Ovary (tissue), 7 donors: ENCODE measurements at regions not wholly inside any gene's neighbourhood (a gene's known extent, or its start where the extent isn't known, plus 50 kb on each side); places are given as distances from the start of the nearest gene placed in this dataset.

Source experiments
- DNase-seq, 5 donors: peaks; one replicate each; pipeline ENCODE4 v3.0.0-alpha.2; 2019 to 2020
- H3K27ac ChIP-seq, 2 donors: fragments of 200-600 bp; one replicate each; pipeline versions ENCODE4 v1.5.1 to v1.8.0; 2019 to 2022
- H3K27me3 ChIP-seq: fragments of 200-600 bp; one replicate; pipeline ENCODE4 v1.8.0; 2022
- H3K36me3 ChIP-seq: fragments of 200-600 bp; sonication (generic); one replicate; pipeline ENCODE4 v1.5.1; 2019
- H3K4me1 ChIP-seq: one replicate; pipeline ENCODE4 v1.8.1; 2013; ENCODE audit warnings: mild to moderate bottlenecking, moderate library complexity; ENCODE audit not compliant: insufficient read depth
- H3K4me3 ChIP-seq: fragments of 200-600 bp; sonication (generic); one replicate; pipeline ENCODE4 v1.5.1; 2017
- H3K9me3 ChIP-seq, 2 donors: fragments of 200-600 bp in 1 of 2; sonication (generic) in 1 of 2; one replicate each; pipeline versions ENCODE4 v1.5.1 to v1.8.1; 2013 to 2019; ENCODE audit warnings: mild to moderate bottlenecking in 1 of 2, moderate library complexity in 1 of 2
- CTCF ChIP-seq, 3 donors: fragments of 450-650 bp in 2 of 3; fragments of 200-600 bp in 1 of 3; IDR thresholded peaks; one replicate each; pipeline versions ENCODE4 v1.5.1 to v1.8.0; 2016 to 2022; ENCODE audit warnings: antibody characterized with exemption in 3 of 3, mild to moderate bottlenecking in 1 of 3
- EP300 ChIP-seq: sonication (generic); formaldehyde crosslinking; IDR thresholded peaks from one replicate; pipeline ENCODE4 v1.6.1; 2017; ENCODE audit warnings: antibody characterized with exemption
- POLR2A ChIP-seq: fragments of 450-650 bp; IDR thresholded peaks from one replicate; pipeline ENCODE4 v1.6.1; 2017; ENCODE audit warnings: antibody characterized with exemption, mild to moderate bottlenecking, moderate library complexity
- WGBS, 3 donors: extraction: QIAGEN DNeasy Blood & Tissue Kit in 1 of 3; methylation state at CpG; one replicate each; pipeline versions ENCODE4 v1.1.5 to v1.1.7; 2013 to 2017; 5-methylcytosine and 5-hydroxymethylcytosine counted together
- intact Hi-C, 4 donors: fragments of 100-400 bp; cut with DNase I; formaldehyde crosslinking; loops; one replicate each; pipeline versions ENCODE4 v1.11.0 to v1.15.1; 2022 to 2023
- donor health status: DM: no; HTN: no; CAD: no; lungs with moderate emphysema.
- donor health status: DM: no; HTN: no; CAD: no.
- donor health status: Bipolar disorder and iron deficiency.
- donor health status: DM: no; HTN: no; CAD: no.
- donor health status: DM: yes; HTN: yes; CAD: no.

GRCh38 chr15:62888623-62889022, 153.9 kb upstream of the TPM1 start:
- no peak for DNase-seq
- H3K27me3 ChIP-seq = no peaks in the 10 kb centered on the region
- peaks cover 4% of the 10 kb centered on the region for H3K4me1 ChIP-seq
- H3K36me3 ChIP-seq = no peaks in the 10 kb centered on the region
- TF ChIP-seq EP300 (no peak), POLR2A (no peak), CTCF (IDR thresholded peaks at IDR 0.05) (no peak)
- no peak overlapping the region for H3K27ac ChIP-seq
- WGBS, 3 donors = 94 to 97% (median 95%) methylated on average over 3 of the region's 3 CpGs
- intact Hi-C loops = no loop called here
- no peaks in the 10 kb centered on the region for H3K9me3 ChIP-seq
- H3K4me3 ChIP-seq = no peak overlapping the region

- H3K36me3 ChIP-seq = no peaks in the 10 kb centered on the region
- intact Hi-C loops = no loop called here
- H3K4me1 ChIP-seq = peaks cover 3% of the 10 kb centered on the region
- no peaks in the 10 kb centered on the region for H3K9me3 ChIP-seq
- H3K27me3 ChIP-seq = no peaks in the 10 kb centered on the region
- TF ChIP-seq EP300 (no peak), POLR2A (no peak), CTCF (IDR thresholded peaks at IDR 0.05) (no peak)
- H3K27ac ChIP-seq = no peak overlapping the region
- H3K4me3 ChIP-seq = no peak overlapping the region
- WGBS, 3 donors = 92 to 98% (median 96%) methylated on average over 7 of the region's 7 CpGs
- no peak for DNase-seq
Measured at GRCh38 chr15:62889141-62889661, 153.3 kb upstream of the TPM1 start.

- no peak overlapping the region for H3K4me3 ChIP-seq
- peaks cover 3% of the 10 kb centered on the region for H3K4me1 ChIP-seq
- no peak overlapping the region for H3K27ac ChIP-seq
- no peak for TF ChIP-seq POLR2A
- TF ChIP-seq EP300 = no peak
- TF ChIP-seq CTCF (IDR thresholded peaks at IDR 0.05) = no peak
- no peak for DNase-seq
- 57 to 69% (median 63%) methylated on average over 5 of the region's 5 CpGs for WGBS, 3 donors
- intact Hi-C loops = loop anchor here in 1 of 4 donors (10.0 kb wide), 1 partner anchor 1345 kb away; no protein-coding TSS in a partner anchor
- no peaks in the 10 kb centered on the region for H3K27me3 ChIP-seq
- H3K9me3 ChIP-seq = no peaks in the 10 kb centered on the region
- no peaks in the 10 kb centered on the region for H3K36me3 ChIP-seq
Measured at GRCh38 chr15:62889734-62890505, 152.6 kb upstream of the TPM1 start.

GRCh38 chr15:62894322-62895085, 148.0 kb upstream of the TPM1 start:
- intact Hi-C loops = loop anchor here in 1 of 4 donors (10.0 kb wide), 1 partner anchor 1340 kb away; no protein-coding TSS in a partner anchor
- H3K4me3 ChIP-seq = no peak overlapping the region
- 91 to 95% (median 93%) methylated on average over 10 of the region's 10 CpGs for WGBS, 3 donors
- TF ChIP-seq EP300 (no peak), CTCF (IDR thresholded peaks at IDR 0.05) (no peak), POLR2A (no peak)
- H3K4me1 ChIP-seq = peaks cover 2% of the 10 kb centered on the region
- H3K27me3 ChIP-seq = no peaks in the 10 kb centered on the region
- H3K9me3 ChIP-seq = no peaks in the 10 kb centered on the region
- DNase-seq = no peak
- no peak overlapping the region for H3K27ac ChIP-seq
- H3K36me3 ChIP-seq = no peaks in the 10 kb centered on the region
